ENCODE measurements at regions not wholly inside any gene's neighbourhood (a gene's known extent, or its start where the extent isn't known, plus 50 kb on each side); places are given as distances from the start of the nearest gene placed in this dataset.
A peak's percentile ranks its signal among the peaks of the same experiment; 100 is the strongest.

DNA sequence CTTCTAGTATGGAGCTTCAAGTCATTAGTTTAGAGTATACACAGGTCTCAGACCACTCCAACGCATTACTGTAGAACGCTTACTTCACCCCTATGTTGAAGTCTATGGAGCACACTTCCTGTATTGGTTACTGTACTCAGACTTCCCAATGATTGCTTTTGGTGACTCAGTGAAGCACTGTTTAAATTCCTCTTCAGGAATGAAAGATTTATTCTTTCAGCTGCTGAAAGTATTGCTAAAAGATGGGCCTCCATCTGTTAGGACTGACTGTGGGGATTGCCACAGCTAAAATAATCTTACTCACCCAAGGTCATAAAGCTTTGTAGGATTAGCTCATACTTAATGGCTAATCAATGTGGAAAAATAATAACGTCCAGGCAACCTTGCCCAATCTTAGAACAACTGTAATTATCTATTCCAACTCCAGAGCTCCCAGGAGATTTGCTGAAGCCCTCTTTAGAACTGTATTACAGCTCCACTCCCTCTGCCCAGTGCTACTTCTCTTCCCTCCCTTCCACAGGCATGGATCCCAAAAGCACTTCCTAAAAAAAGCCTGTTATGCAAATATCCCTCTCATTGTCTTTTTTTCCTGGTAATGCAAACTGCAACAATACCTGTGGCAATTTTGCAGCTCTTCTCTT is 281.9 kb upstream of the HS3ST1 start (continued):
- TF ChIP-seq, protein P1, sequence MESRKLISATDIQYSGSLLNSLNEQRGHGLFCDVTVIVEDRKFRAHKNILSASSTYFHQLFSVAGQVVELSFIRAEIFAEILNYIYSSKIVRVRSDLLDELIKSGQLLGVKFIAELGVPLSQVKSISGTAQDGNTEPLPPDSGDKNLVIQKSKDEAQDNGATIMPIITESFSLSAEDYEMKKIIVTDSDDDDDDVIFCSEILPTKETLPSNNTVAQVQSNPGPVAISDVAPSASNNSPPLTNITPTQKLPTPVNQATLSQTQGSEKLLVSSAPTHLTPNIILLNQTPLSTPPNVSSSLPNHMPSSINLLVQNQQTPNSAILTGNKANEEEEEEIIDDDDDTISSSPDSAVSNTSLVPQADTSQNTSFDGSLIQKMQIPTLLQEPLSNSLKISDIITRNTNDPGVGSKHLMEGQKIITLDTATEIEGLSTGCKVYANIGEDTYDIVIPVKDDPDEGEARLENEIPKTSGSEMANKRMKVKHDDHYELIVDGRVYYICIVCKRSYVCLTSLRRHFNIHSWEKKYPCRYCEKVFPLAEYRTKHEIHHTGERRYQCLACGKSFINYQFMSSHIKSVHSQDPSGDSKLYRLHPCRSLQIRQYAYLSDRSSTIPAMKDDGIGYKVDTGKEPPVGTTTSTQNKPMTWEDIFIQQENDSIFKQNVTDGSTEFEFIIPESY (IDR thresholded peaks at IDR 0.05; ENCODE audit: extremely low read depth, insufficient replicate concordance, low read length) = no peak
- TF ChIP-seq, protein P2, sequence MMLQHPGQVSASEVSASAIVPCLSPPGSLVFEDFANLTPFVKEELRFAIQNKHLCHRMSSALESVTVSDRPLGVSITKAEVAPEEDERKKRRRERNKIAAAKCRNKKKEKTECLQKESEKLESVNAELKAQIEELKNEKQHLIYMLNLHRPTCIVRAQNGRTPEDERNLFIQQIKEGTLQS (IDR thresholded peaks at IDR 0.05) = no peak
- no peak for TF ChIP-seq EGR1 (IDR thresholded peaks at IDR 0.05; ENCODE audit: low read depth)
- no peak for TF ChIP-seq YY1 (IDR thresholded peaks at IDR 0.05; ENCODE audit: extremely low read depth, insufficient replicate concordance, low read depth, low read length)
- TF ChIP-seq SIN3A (IDR thresholded peaks at IDR 0.05; ENCODE audit: low read depth) = no peak
- TF ChIP-seq JUND (IDR thresholded peaks at IDR 0.05) = peak; percentile 25; the same call in 1 of the 2 replicates
- TF ChIP-seq SRF (IDR thresholded peaks at IDR 0.05; ENCODE audit: low read depth) = no peak
- 0 out of 2 replicates have a peak, but pooled peaks have one; percentile 21 for TF ChIP-seq CBX3 (IDR thresholded peaks at IDR 0.05; ENCODE audit: low read depth)
- no peak for TF ChIP-seq EZH2phosphoT487 (IDR thresholded peaks at IDR 0.05; ENCODE audit: borderline replicate concordance)
- TF ChIP-seq TCF7L2 (IDR thresholded peaks at IDR 0.05; ENCODE audit: borderline replicate concordance, extremely low read depth, insufficient read depth, insufficient read length) = no peak
- no peak for TF ChIP-seq EZH2 (IDR thresholded peaks at IDR 0.05)
- peak; percentile 41; the same call in 1 of the 2 replicates for TF ChIP-seq FOSL1 (IDR thresholded peaks at IDR 0.05; ENCODE audit: low read depth)
- TF ChIP-seq, protein P3, sequence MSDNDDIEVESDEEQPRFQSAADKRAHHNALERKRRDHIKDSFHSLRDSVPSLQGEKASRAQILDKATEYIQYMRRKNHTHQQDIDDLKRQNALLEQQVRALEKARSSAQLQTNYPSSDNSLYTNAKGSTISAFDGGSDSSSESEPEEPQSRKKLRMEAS (IDR thresholded peaks at IDR 0.05) = no peak
- no peak for TF ChIP-seq ZFX (IDR thresholded peaks at IDR 0.05)
- no peak for TF ChIP-seq CEBPB (IDR thresholded peaks at IDR 0.05; ENCODE audit: low read depth)
